Coronary artery (tissue), 2 donors: ENCODE measurements at regions not wholly inside any gene's neighbourhood (a gene's known extent, or its start where the extent isn't known, plus 50 kb on each side); places are given as distances from the start of the nearest gene placed in this dataset.

Experiments used
- DNase-seq: peaks from one replicate; pipeline ENCODE4 v3.0.0-alpha.2; 2017; ENCODE audit warnings: low spot score
- H3K27ac ChIP-seq, 2 donors: fragments of 200-600 bp; sonication (generic); one replicate each; pipeline ENCODE4 v1.5.1; 2016 to 2019
- H3K4me3 ChIP-seq: fragments of 200-600 bp; sonication (generic); 2 replicates; pipeline ENCODE4 v1.5.1; 2016; ENCODE audit warnings: mild to moderate bottlenecking, moderate library complexity
- CTCF ChIP-seq: fragments of 200-600 bp; sonication (generic); IDR thresholded peaks from one replicate; pipeline ENCODE4 v1.5.1; 2019; ENCODE audit warnings: antibody characterized with exemption

DNA sequence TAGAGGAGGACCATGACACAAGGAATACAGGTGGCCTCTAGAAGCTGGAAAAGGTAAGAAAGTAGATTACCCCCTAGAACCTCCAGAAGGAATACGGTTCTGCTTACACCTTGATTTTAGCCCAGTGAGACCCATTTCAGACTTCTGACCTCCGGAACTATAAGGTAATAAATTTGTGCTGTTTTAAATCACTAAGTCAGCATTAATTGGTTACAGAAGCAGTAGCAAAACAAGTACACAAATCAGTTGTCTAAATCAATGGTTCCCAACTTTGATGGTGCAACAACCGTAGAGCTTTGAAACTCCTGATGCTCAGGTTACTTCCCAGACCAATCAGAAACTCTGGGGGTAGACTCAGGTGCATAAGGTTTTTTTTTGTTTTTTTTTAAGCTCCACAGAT, 113.6 kb downstream of the RTL9 start:
- no peak for TF ChIP-seq CTCF
- DNase-seq, result no peak
- no peak overlapping the region for H3K4me3 ChIP-seq

DNA sequence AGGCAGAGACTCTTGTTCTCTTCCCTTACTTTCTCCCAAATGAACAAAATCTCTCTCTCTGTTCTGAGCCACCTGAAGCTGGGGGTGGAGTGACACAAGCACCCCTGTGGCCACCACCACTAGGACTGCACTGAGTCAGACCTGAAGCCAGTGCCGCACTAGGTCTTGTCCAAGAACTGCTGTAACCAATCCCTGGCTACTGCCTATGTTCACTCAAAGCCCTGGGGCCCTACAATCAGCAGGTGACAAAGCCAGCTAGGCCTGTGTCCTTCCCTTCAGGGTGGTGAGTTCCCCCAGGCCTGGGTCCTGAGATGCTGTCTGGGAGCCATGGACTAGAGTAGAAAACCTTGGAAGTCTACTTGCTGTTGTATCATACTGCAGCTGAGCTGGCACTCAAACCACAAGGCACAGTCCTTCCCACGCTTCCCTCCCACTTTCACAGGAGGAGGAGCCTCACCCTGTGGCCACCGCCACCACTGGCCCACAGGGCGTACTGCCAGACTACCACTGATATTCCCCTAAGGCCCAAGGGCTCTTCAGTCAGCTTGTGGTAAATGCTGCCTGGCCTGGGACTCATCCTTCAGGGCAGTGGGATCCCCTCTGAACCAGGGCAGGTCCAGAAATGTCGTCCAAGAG, 119.1 kb downstream of the RTL9 start:
- Histone ChIP-seq H3K27ac (no peak overlapping the region), H3K4me3 (no peak overlapping the region)
- DNase-seq, result no peak
- no peak for TF ChIP-seq CTCF

More for the DNA sequence above, 113.6 kb downstream of the RTL9 start:
- H3K27ac ChIP-seq, result no peak overlapping the region

GRCh38 chrX:110491846-110492620, 133.4 kb downstream of the RTL9 start:
- no peak for DNase-seq
- H3K27ac ChIP-seq, result no peak overlapping the region
- no peak for TF ChIP-seq CTCF
- no peak overlapping the region for H3K4me3 ChIP-seq

DNA sequence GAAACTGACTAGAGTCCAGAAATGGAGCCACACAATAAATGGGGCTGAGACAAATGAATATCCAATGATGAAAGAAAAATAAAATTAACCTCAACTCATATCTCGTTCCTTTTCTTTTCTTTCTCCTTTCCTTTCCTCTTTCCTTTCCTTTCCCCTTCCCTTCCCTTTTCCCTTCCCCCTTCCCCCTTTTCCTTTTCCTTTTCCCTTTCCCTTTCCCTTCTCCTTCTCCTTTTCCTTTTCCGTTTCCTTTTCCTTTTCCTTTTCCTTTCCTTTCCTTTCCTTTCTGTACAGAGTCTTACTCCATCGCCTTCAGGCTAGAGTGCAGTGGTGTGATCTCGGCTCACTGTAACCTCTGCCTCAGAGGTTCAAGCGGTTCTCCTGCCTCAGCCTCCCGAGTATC, 146.3 kb downstream of the RTL9 start:
- no peak for DNase-seq
- no peak overlapping the region for H3K4me3 ChIP-seq
- TF ChIP-seq CTCF, result no peak
- no peak overlapping the region for H3K27ac ChIP-seq

- no peak for DNase-seq
- H3K27ac ChIP-seq, result no peak overlapping the region
- H3K4me3 ChIP-seq, result no peak overlapping the region
- no peak for TF ChIP-seq CTCF
Measured at GRCh38 chrX:110509755-110510532, 151.3 kb downstream of the RTL9 start.

DNA sequence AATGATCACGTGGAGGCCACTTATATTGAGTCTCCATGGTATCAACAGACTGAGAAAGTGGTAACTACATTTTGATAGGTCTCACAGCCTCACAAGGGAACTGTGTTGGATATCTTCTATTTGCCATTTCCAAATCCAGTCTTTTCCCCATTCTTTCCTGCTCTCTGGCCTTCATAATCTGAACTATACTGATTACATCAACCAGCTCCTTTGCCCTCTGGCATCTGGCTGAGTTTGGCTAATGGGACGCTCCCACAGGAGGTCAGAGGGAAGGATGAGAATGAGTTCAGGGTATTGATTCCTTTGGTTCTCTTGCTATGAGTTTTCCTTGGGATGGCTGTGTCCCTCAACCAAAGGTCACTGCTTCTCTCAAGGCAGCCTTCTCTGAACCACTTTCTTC, 152.6 kb downstream of the RTL9 start:
- no peak for TF ChIP-seq CTCF
- Histone ChIP-seq H3K4me3 (no peak overlapping the region), H3K27ac (no peak overlapping the region)
- no peak for DNase-seq
